NT2/D1 (cell line): ENCODE measurements at regions not wholly inside any gene's neighbourhood (a gene's known extent, or its start where the extent isn't known, plus 50 kb on each side); places are given as distances from the start of the nearest gene placed in this dataset.

Experiments
- SUZ12 ChIP-seq: IDR thresholded peaks from 2 replicates; pipeline ENCODE4 v1.6.1; 2011; ENCODE audit not compliant: insufficient read length, insufficient read depth; ENCODE audit errors: extremely low read depth
- YY1 ChIP-seq: IDR thresholded peaks from 2 replicates; pipeline ENCODE4 v1.6.1; 2011; ENCODE audit not compliant: insufficient read length, insufficient read depth
- ZNF274 ChIP-seq: IDR thresholded peaks from 2 replicates; pipeline ENCODE4 v1.6.1; 2011; ENCODE audit warnings: mild to moderate bottlenecking, low read depth, low read length

- TF ChIP-seq ZNF274 = no peak
- TF ChIP-seq SUZ12 = no peak
- no peak for TF ChIP-seq YY1
Observed at GRCh38 chr13:48798180-48798579, 144.5 kb downstream of the CYSLTR2 start.
